ENCODE measurements at regions not wholly inside any gene's neighbourhood (a gene's known extent, or its start where the extent isn't known, plus 50 kb on each side); places are given as distances from the start of the nearest gene placed in this dataset.
A peak's percentile ranks its signal among the peaks of the same experiment; 100 is the strongest.

- Histone ChIP-seq H3K4me1 (peaks cover 35% of the 10 kb centered on the region), H3K4me2 (peak overlapping the region; percentile 29; the same call in 2 of the 3 replicates), H3K27ac (peak overlapping the region; percentile 1 to 55; a peak in 1 of 6 replicates), H3K9me3 (no peaks in the 10 kb centered on the region), H3K4me3 (no peak overlapping the region)
- FAIRE-seq (no peak), DNase-seq (ENCODE audit: low read depth in 1 of 2, low spot score in 1 of 2) (no peak), ATAC-seq (no peak)
- 53% methylated on average over 2 of the region's 2 CpGs for WGBS (ENCODE audit: missing lambda C conversion rate)
- POLR2A ChIA-PET = interaction anchor here (0.7 kb wide), 1 partner anchor 127 kb away, joined by 3 read pairs; no protein-coding TSS in a partner anchor
- TF ChIP-seq SREBF2 (IDR thresholded peaks at IDR 0.05) (no peak), HOXA7 (CRISPR knock-in tag; IDR thresholded peaks at IDR 0.05) (no peak), GATA3 (IDR thresholded peaks at IDR 0.05; ENCODE audit: borderline replicate concordance) (no peak), RCOR1 (IDR thresholded peaks at IDR 0.05; ENCODE audit: low read depth, low read length) (no peak), PHF8 (IDR thresholded peaks at IDR 0.05; ENCODE audit: borderline replicate concordance, low read depth) (no peak), EHMT2 (IDR thresholded peaks at IDR 0.05; ENCODE audit: low read depth) (no peak), SMC3 (IDR thresholded peaks at IDR 0.05) (no peak), CHD2 (IDR thresholded peaks at IDR 0.05; ENCODE audit: low read length, partially characterized antibody) (no peak), NPAS2 (CRISPR knock-in tag; IDR thresholded peaks at IDR 0.05; ENCODE audit: borderline replicate concordance) (no peak), E2F6 (IDR thresholded peaks at IDR 0.05; ENCODE audit: borderline replicate concordance, low read depth) (no peak), RNF2 (IDR thresholded peaks at IDR 0.05; ENCODE audit: borderline replicate concordance, low read depth) (no peak), ZNF302 (CRISPR knock-in tag; IDR thresholded peaks at IDR 0.05) (no peak), USF2 (IDR thresholded peaks at IDR 0.05) (no peak), FOSL2 (IDR thresholded peaks at IDR 0.05) (no peak), FOSL2 (CRISPR knock-in tag; IDR thresholded peaks at IDR 0.05) (no peak), FOSB (CRISPR knock-in tag; IDR thresholded peaks at IDR 0.05) (no peak), MAX (IDR thresholded peaks at IDR 0.05) (no peak), CHD4 (IDR thresholded peaks at IDR 0.05; ENCODE audit: borderline replicate concordance) (no peak), EP300 (IDR thresholded peaks at IDR 0.05) (no peak)
- CTCF ChIA-PET = interaction anchor here (1.9 kb wide), 2 partner anchors 372 to 473 kb away, joined by 5 to 8 read pairs; no protein-coding TSS in a partner anchor
Observed at GRCh38 chr5:96331681-96332361, 101.2 kb downstream of the PCSK1 start.

GRCh38 chr5:96331210-96331609, 101.8 kb downstream of the PCSK1 start:
- Histone ChIP-seq H3K27ac (peak overlapping the region; percentile 9 to 55; a peak in 2 of 6 replicates), H3K4me1 (peaks cover 34% of the 10 kb centered on the region), H3K9me3 (no peaks in the 10 kb centered on the region), H3K4me2 (peak overlapping the region; percentile 29), H3K4me3 (no peak overlapping the region)
- ChIA-PET POLR2A (no interaction called here), CTCF (interaction anchor here (1.4 kb wide), 1 partner anchor 14 kb away, joined by 3 read pairs; no protein-coding TSS in a partner anchor)
- 72% methylated on average over 3 of the region's 3 CpGs for WGBS (ENCODE audit: missing lambda C conversion rate)
- TF ChIP-seq HOXA7 (CRISPR knock-in tag; IDR thresholded peaks at IDR 0.05) (no peak), ESRRA (IDR thresholded peaks at IDR 0.05; ENCODE audit: borderline replicate concordance, low read length) (no peak), SMC3 (IDR thresholded peaks at IDR 0.05) (no peak), CEBPB (IDR thresholded peaks at IDR 0.05) (no peak), ATOH8 (CRISPR knock-in tag; IDR thresholded peaks at IDR 0.05; ENCODE audit: low read depth) (no peak)
- ATAC-seq = no peak
- no peak for FAIRE-seq
- no peak for DNase-seq (ENCODE audit: low read depth in 1 of 2, low spot score in 1 of 2)

All from A549 (cell line).